Ishikawa (cell line): ENCODE measurements at regions not wholly inside any gene's neighbourhood (a gene's known extent, or its start where the extent isn't known, plus 50 kb on each side); places are given as distances from the start of the nearest gene placed in this dataset.

Experiments
- CEBPB ChIP-seq: IDR thresholded peaks from 2 replicates; pipeline ENCODE4 v1.6.1; 2012
- CREB1 ChIP-seq: IDR thresholded peaks from 2 replicates; pipeline ENCODE4 v1.6.1; 2012; ENCODE audit warnings: low read depth
- EGR1 ChIP-seq: IDR thresholded peaks from 2 replicates; pipeline ENCODE4 v1.6.1; 2012
- EP300 ChIP-seq: IDR thresholded peaks from 2 replicates; pipeline ENCODE4 v1.6.1; 2012; ENCODE audit warnings: borderline replicate concordance
- FOXM1 ChIP-seq: IDR thresholded peaks from 2 replicates; pipeline ENCODE4 v1.6.1; 2012; ENCODE audit warnings: low read depth, borderline replicate concordance
- MAX ChIP-seq: IDR thresholded peaks from 2 replicates; pipeline ENCODE4 v1.6.1; 2012
- NFIC ChIP-seq: IDR thresholded peaks from 2 replicates; pipeline ENCODE4 v1.6.1; 2012
- RAD21 ChIP-seq: IDR thresholded peaks from 2 replicates; pipeline ENCODE4 v1.6.1; 2012; ENCODE audit warnings: low read depth
- REST ChIP-seq: IDR thresholded peaks from 2 replicates; pipeline ENCODE4 v1.6.1; 2012; ENCODE audit warnings: low read depth, mild to moderate bottlenecking
- TAF1 ChIP-seq: IDR thresholded peaks from 2 replicates; pipeline ENCODE4 v1.6.1; 2012; ENCODE audit warnings: low read depth, mild to moderate bottlenecking
- TCF12 ChIP-seq: IDR thresholded peaks from 2 replicates; pipeline ENCODE4 v1.6.1; 2012; ENCODE audit warnings: low read depth
- TEAD4 ChIP-seq: IDR thresholded peaks from 2 replicates; pipeline ENCODE4 v1.6.1; 2012
- USF1 ChIP-seq: IDR thresholded peaks from 2 replicates; pipeline ENCODE4 v1.6.1; 2012
- YY1 ChIP-seq: IDR thresholded peaks from 2 replicates; pipeline ENCODE4 v1.6.1; 2012; ENCODE audit warnings: low read depth
- ZBTB7A ChIP-seq: IDR thresholded peaks from 2 replicates; pipeline ENCODE4 v1.6.1; 2012; ENCODE audit warnings: low read depth

DNA sequence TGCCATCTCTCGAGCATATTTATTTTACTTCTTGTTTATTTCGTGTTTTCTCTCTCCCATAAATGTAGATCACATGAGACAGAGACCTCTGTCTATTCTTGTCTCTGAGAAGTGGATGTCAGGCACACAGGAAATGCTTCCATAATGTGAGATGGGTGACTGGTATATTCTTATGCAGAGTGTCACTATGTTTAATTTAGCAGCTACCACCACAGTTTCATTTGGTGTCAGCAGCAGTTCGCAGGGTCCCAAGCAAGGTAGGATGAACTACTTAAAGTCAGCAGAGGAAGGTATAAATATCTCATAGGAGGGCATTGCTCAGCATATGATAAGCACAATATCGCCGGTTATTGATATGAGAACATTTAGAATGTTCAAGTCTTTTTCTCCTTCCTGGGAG, 180.9 kb upstream of the CNTN1 start:
- TF ChIP-seq TCF12: no peak
- no peak for TF ChIP-seq CEBPB
- no peak for TF ChIP-seq TAF1
- no peak for TF ChIP-seq ZBTB7A
- TF ChIP-seq TEAD4: no peak
- TF ChIP-seq NFIC: no peak
- no peak for TF ChIP-seq YY1
- TF ChIP-seq USF1: no peak

- no peak for TF ChIP-seq TAF1
- no peak for TF ChIP-seq CEBPB
- TF ChIP-seq ZBTB7A: no peak
- no peak for TF ChIP-seq NFIC
- TF ChIP-seq YY1: no peak
- TF ChIP-seq CREB1: no peak
- TF ChIP-seq TEAD4: no peak
- TF ChIP-seq TCF12: no peak
- TF ChIP-seq RAD21: no peak
- no peak for TF ChIP-seq FOXM1
- no peak for TF ChIP-seq EP300
- TF ChIP-seq EGR1: no peak
- TF ChIP-seq USF1: no peak
- TF ChIP-seq MAX: no peak
- no peak for TF ChIP-seq REST
Measured at GRCh38 chr12:40515041-40515816, 177.0 kb upstream of the CNTN1 start.

- TF ChIP-seq EP300 (no peak), FOXM1 (no peak), TAF1 (no peak), CREB1 (no peak)
Measured at GRCh38 chr12:40522837-40523236, 169.4 kb upstream of the CNTN1 start.

GRCh38 chr12:40525054-40525453, 167.2 kb upstream of the CNTN1 start:
- TF ChIP-seq RAD21 (no peak), NFIC (no peak), EGR1 (no peak), ZBTB7A (no peak), YY1 (no peak), TCF12 (no peak), EP300 (no peak), TEAD4 (no peak), CEBPB (no peak), CREB1 (no peak), REST (no peak), TAF1 (no peak), MAX (no peak), USF1 (no peak), FOXM1 (no peak)

DNA sequence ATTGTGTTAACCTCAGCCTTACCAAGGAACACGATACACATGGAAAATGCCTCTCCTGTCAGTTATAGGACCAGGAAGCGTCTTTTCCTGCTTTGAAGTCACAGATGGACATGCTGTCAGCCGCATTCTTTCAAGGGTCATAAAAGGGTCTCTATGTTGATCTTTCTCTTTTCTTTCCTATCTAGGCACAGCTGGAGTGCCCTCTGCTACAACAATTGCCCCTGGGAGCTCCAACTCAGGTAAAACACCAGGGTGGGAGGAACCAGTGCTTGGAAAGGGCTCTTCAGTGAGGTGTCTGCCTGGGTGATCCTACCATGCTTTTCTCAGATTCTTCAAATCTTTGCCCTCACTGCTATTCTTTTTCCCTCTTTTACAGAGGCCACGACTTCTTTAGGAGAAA, 157.4 kb upstream of the CNTN1 start:
- TF ChIP-seq CREB1 (no peak), CEBPB (no peak), FOXM1 (no peak), REST (no peak), TCF12 (no peak), MAX (no peak), EP300 (no peak), ZBTB7A (no peak), USF1 (no peak), RAD21 (no peak), NFIC (no peak), EGR1 (no peak), TEAD4 (no peak), YY1 (no peak), TAF1 (no peak)
